ENCODE measurements at regions not wholly inside any gene's neighbourhood (a gene's known extent, or its start where the extent isn't known, plus 50 kb on each side); places are given as distances from the start of the nearest gene placed in this dataset.

- TF ChIP-seq CTCF (conservative IDR thresholded peaks at IDR 0.05; ENCODE audit: low read depth, low read length) (no peak), RCOR1 (IDR thresholded peaks at IDR 0.05; ENCODE audit: insufficient replicate concordance, low read length) (no peak), POLR2A (IDR thresholded peaks at IDR 0.05; ENCODE audit: low read depth, low read length) (no peak), MXI1 (IDR thresholded peaks at IDR 0.05; ENCODE audit: borderline replicate concordance, low read depth, low read length) (no peak), CEBPB (IDR thresholded peaks at IDR 0.05; ENCODE audit: low read depth, low read length) (no peak), RAD21 (IDR thresholded peaks at IDR 0.05; ENCODE audit: low read length) (no peak)
These were observed 185.9 kb upstream of the ZNF618 start for GRCh38 chr9:113690055-113690740.

Measured in IMR-90 (cell line).